SK-N-SH treated with all-trans-retinoic acid at 6 μM for 48 hours (cell line): ENCODE measurements at regions not wholly inside any gene's neighbourhood (a gene's known extent, or its start where the extent isn't known, plus 50 kb on each side); places are given as distances from the start of the nearest gene placed in this dataset.

Source experiments
- ATAC-seq: fragments of 200-7000 bp; cut with Tn5 transposase; 3 replicates; pipeline ENCODE4 v1.9.1; 2020; ENCODE audit warnings: mild to moderate bottlenecking, moderate library complexity
- BACH2 ChIP-seq: fragments of 250-450 bp; sonication (Bioruptor Pico); IDR thresholded peaks from 2 replicates; pipeline ENCODE4 v1.9.0; 2021; ENCODE audit warnings: mild to moderate bottlenecking, borderline replicate concordance
- CREB5 ChIP-seq: fragments of 250-450 bp; sonication (Bioruptor Pico); IDR thresholded peaks from 2 replicates; pipeline ENCODE4 v1.5.1; 2020; ENCODE audit warnings: low read depth, mild to moderate bottlenecking, moderate library complexity
- CSDC2 ChIP-seq: fragments of 250-450 bp; sonication (Bioruptor Pico); IDR thresholded peaks from 2 replicates; pipeline ENCODE4 v1.5.0; 2020; ENCODE audit warnings: mild to moderate bottlenecking, moderate library complexity
- CSRNP3 ChIP-seq: fragments of 250-450 bp; sonication (Bioruptor Pico); IDR thresholded peaks from 2 replicates; pipeline ENCODE4 v1.5.1; 2021; ENCODE audit warnings: mild to moderate bottlenecking, moderate library complexity
- GLIS3 ChIP-seq: fragments of 250-450 bp; sonication (Bioruptor Pico); IDR thresholded peaks from 2 replicates; pipeline ENCODE4 v1.5.0; 2020; ENCODE audit warnings: mild to moderate bottlenecking, moderate library complexity
- ISL1 ChIP-seq: fragments of 250-450 bp; sonication (Bioruptor Pico); IDR thresholded peaks from 2 replicates; pipeline ENCODE4 v2.1.2; 2022; ENCODE audit warnings: mild to moderate bottlenecking, moderate library complexity
- OSR1 ChIP-seq: fragments of 250-450 bp; sonication (Bioruptor Pico); IDR thresholded peaks from 2 replicates; pipeline ENCODE4 v1.8.0; 2022; ENCODE audit warnings: moderate library complexity, mild to moderate bottlenecking, inconsistent platforms
- PATZ1 ChIP-seq: fragments of 250-450 bp; sonication (Bioruptor Pico); IDR thresholded peaks from 2 replicates; pipeline ENCODE4 v1.8.0; 2020; ENCODE audit warnings: mild to moderate bottlenecking, moderate library complexity, borderline replicate concordance
- POU6F1 ChIP-seq: fragments of 250-450 bp; sonication (Bioruptor Pico); IDR thresholded peaks from 2 replicates; pipeline ENCODE4 v1.8.0; 2021; ENCODE audit warnings: low read depth, mild to moderate bottlenecking, moderate library complexity, borderline replicate concordance
- PPARA ChIP-seq: fragments of 250-450 bp; sonication (Bioruptor Pico); IDR thresholded peaks from 2 replicates; pipeline ENCODE4 v1.5.0; 2020; ENCODE audit warnings: mild to moderate bottlenecking, borderline replicate concordance
- RARB ChIP-seq: fragments of 250-450 bp; sonication (Bioruptor Pico); IDR thresholded peaks from 2 replicates; pipeline ENCODE4 v1.8.0; 2021; ENCODE audit warnings: mild to moderate bottlenecking, moderate library complexity
- SNAI2 ChIP-seq: fragments of 250-450 bp; sonication (Bioruptor Pico); IDR thresholded peaks from 2 replicates; pipeline ENCODE4 v1.5.0; 2020; ENCODE audit warnings: mild to moderate bottlenecking, moderate library complexity
- TCF4 ChIP-seq: fragments of 250-450 bp; sonication (Bioruptor Pico); IDR thresholded peaks from 2 replicates; pipeline ENCODE4 v1.8.0; 2021; ENCODE audit warnings: mild to moderate bottlenecking, moderate library complexity, borderline replicate concordance
- TOX ChIP-seq: fragments of 250-450 bp; sonication (Bioruptor Pico); IDR thresholded peaks from 2 replicates; pipeline ENCODE4 v1.8.0; 2021; ENCODE audit warnings: mild to moderate bottlenecking, moderate library complexity, borderline replicate concordance
- TSHZ2 ChIP-seq: fragments of 250-450 bp; sonication (Bioruptor Pico); IDR thresholded peaks from 2 replicates; pipeline ENCODE4 v1.5.0; 2020; ENCODE audit warnings: mild to moderate bottlenecking, moderate library complexity
- ZC3H10 ChIP-seq: fragments of 250-450 bp; sonication (Bioruptor Pico); IDR thresholded peaks from 2 replicates; pipeline ENCODE4 v1.5.1; 2021; ENCODE audit warnings: mild to moderate bottlenecking, moderate library complexity
- ZFP3 ChIP-seq: fragments of 250-450 bp; sonication (Bioruptor Pico); IDR thresholded peaks from 2 replicates; pipeline ENCODE4 v1.5.0; 2020; ENCODE audit warnings: mild to moderate bottlenecking, moderate library complexity
- ZFP30 ChIP-seq: fragments of 450-650 bp; formaldehyde crosslinking; IDR thresholded peaks from 2 replicates; pipeline ENCODE4 v1.5.0; 2022; ENCODE audit warnings: mild to moderate bottlenecking, moderate library complexity
- ZNF70 ChIP-seq: fragments of 450-650 bp; formaldehyde crosslinking; IDR thresholded peaks from 2 replicates; pipeline ENCODE4 v1.5.0; 2020; ENCODE audit warnings: mild to moderate bottlenecking, moderate library complexity
- ZNF8 ChIP-seq: fragments of 450-650 bp; formaldehyde crosslinking; IDR thresholded peaks from 2 replicates; pipeline ENCODE4 v1.5.0; 2020; ENCODE audit warnings: mild to moderate bottlenecking, moderate library complexity

GRCh38 chr5:125582352-125582751 lies 835.9 kb upstream of the ZNF608 start:
- TF ChIP-seq SNAI2 (CRISPR knock-in tag), result no peak
- no peak for TF ChIP-seq CREB5 (CRISPR knock-in tag)
- no peak for TF ChIP-seq OSR1 (CRISPR knock-in tag)
- no peak for TF ChIP-seq TCF4 (CRISPR knock-in tag)
- no peak for TF ChIP-seq ZFP30
- no peak for TF ChIP-seq TOX (CRISPR knock-in tag)
- TF ChIP-seq POU6F1 (CRISPR knock-in tag), result no peak
- no peak for TF ChIP-seq TSHZ2 (CRISPR knock-in tag)
- ATAC-seq, result no peak

- no peak for ATAC-seq
- TF ChIP-seq SNAI2 (CRISPR knock-in tag) (no peak), PPARA (CRISPR knock-in tag) (no peak), ZNF70 (CRISPR knock-in tag) (no peak)
These were observed 837.1 kb upstream of the ZNF608 start for GRCh38 chr5:125583321-125584139.

GRCh38 chr5:125584140-125584520 lies 837.7 kb upstream of the ZNF608 start:
- no peak for TF ChIP-seq ZFP3
- TF ChIP-seq ISL1 (CRISPR knock-in tag), result no peak
- no peak for TF ChIP-seq ZC3H10
- no peak for TF ChIP-seq GLIS3 (CRISPR knock-in tag)
- no peak for TF ChIP-seq ZFP30
- no peak for TF ChIP-seq OSR1 (CRISPR knock-in tag)
- TF ChIP-seq SNAI2 (CRISPR knock-in tag), result no peak
- no peak for TF ChIP-seq POU6F1 (CRISPR knock-in tag)
- no peak for TF ChIP-seq PATZ1 (CRISPR knock-in tag)
- TF ChIP-seq BACH2, result no peak
- TF ChIP-seq TSHZ2 (CRISPR knock-in tag), result no peak
- TF ChIP-seq RARB, result no peak
- no peak for TF ChIP-seq CSRNP3 (CRISPR knock-in tag)
- no peak for TF ChIP-seq CSDC2
- no peak for TF ChIP-seq ZNF8 (CRISPR knock-in tag)
- no peak for ATAC-seq
